DND-41 (cell line): ENCODE measurements at regions not wholly inside any gene's neighbourhood (a gene's known extent, or its start where the extent isn't known, plus 50 kb on each side); places are given as distances from the start of the nearest gene placed in this dataset.

Experiments used
- ATAC-seq: fragments of 200-7000 bp; cut with Tn5 transposase; 3 replicates; pipeline ENCODE4 v1.9.1; 2021; ENCODE audit warnings: low read depth; ENCODE audit not compliant: insufficient read depth
- DNase-seq: peaks from one replicate; pipeline ENCODE4 v3.0.0-alpha.2; 2020
- H2AFZ ChIP-seq: 2 replicates; pipeline ENCODE4 v1.6.0; 2012; ENCODE audit warnings: low read depth, low read length
- H3K27ac ChIP-seq: 2 replicates; pipeline ENCODE4 v1.5.1; 2012; ENCODE audit warnings: low read length, inconsistent platforms
- H3K27me3 ChIP-seq: fragments of 200-600 bp; sonication (generic); 2 replicates; pipeline ENCODE4 v1.6.0; 2012; ENCODE audit warnings: low read length, mild to moderate bottlenecking, inconsistent platforms; ENCODE audit not compliant: insufficient read depth, poor library complexity
- H3K36me3 ChIP-seq: 2 replicates; pipeline ENCODE4 v1.5.1; 2012; ENCODE audit warnings: low read length, inconsistent platforms; ENCODE audit not compliant: insufficient read depth
- H3K4me1 ChIP-seq: 2 replicates; pipeline ENCODE4 v1.5.1; 2012; ENCODE audit warnings: mild to moderate bottlenecking, low read length; ENCODE audit not compliant: insufficient read depth
- H3K4me2 ChIP-seq: 2 replicates; pipeline ENCODE4 v1.6.0; 2012; ENCODE audit warnings: mild to moderate bottlenecking, moderate library complexity, low read length, inconsistent platforms; ENCODE audit not compliant: insufficient read depth
- H3K4me3 ChIP-seq, 2 experiments: fragments of 200-600 bp in 1 of 2; shearing (Covaris generic) in 1 of 2; 2 replicates each; pipeline ENCODE4 v1.5.1; 2012 to 2016; ENCODE audit warnings: inconsistent platforms in 2 of 2, low read length in 2 of 2, mild to moderate bottlenecking in 2 of 2, low read depth in 1 of 2, moderate library complexity in 1 of 2
- H3K79me2 ChIP-seq: 2 replicates; pipeline ENCODE4 v1.6.0; 2012; ENCODE audit warnings: low read length, inconsistent platforms; ENCODE audit not compliant: insufficient read depth
- H3K9ac ChIP-seq: 2 replicates; pipeline ENCODE4 v1.6.0; 2012; ENCODE audit warnings: low read depth, mild to moderate bottlenecking, inconsistent platforms, low read length, moderate library complexity
- H3K9me3 ChIP-seq: 2 replicates; pipeline ENCODE4 v1.5.1; 2012; ENCODE audit warnings: low read length, moderate library complexity, mild to moderate bottlenecking, inconsistent platforms; ENCODE audit not compliant: insufficient read depth, severe bottlenecking
- H4K20me1 ChIP-seq: 2 replicates; pipeline ENCODE4 v1.6.0; 2012; ENCODE audit warnings: low read length; ENCODE audit not compliant: insufficient read depth
- CTCF ChIP-seq: IDR thresholded peaks from 2 replicates; pipeline ENCODE4 v1.5.1; 2012; ENCODE audit warnings: borderline replicate concordance, low read length, moderate library complexity, mild to moderate bottlenecking; ENCODE audit not compliant: poor library complexity, severe bottlenecking; ENCODE audit errors: extremely low read depth
- EZH2 ChIP-seq: IDR thresholded peaks from 3 replicates; pipeline ENCODE4 v1.6.1; 2012; ENCODE audit warnings: borderline replicate concordance, low read depth, mild to moderate bottlenecking, moderate library complexity, low read length, inconsistent platforms; ENCODE audit not compliant: severe bottlenecking

GRCh38 chr4:83174844-83175414 is 60.4 kb upstream of the PLAC8 start:
- no peak overlapping the region for H3K4me3 ChIP-seq
- H3K4me2 ChIP-seq = no peak overlapping the region
- H3K27ac ChIP-seq = no peak overlapping the region
- H3K27me3 ChIP-seq = no peaks in the 10 kb centered on the region
- no peaks in the 10 kb centered on the region for H3K79me2 ChIP-seq
- H3K4me1 ChIP-seq = peaks cover 10% of the 10 kb centered on the region
- no peak for DNase-seq
- no peak overlapping the region for H3K9ac ChIP-seq
- TF ChIP-seq CTCF (no peak), EZH2 (no peak)
- H3K9me3 ChIP-seq = peaks cover 2% of the 10 kb centered on the region
- ATAC-seq = no peak
- no peaks in the 10 kb centered on the region for H3K36me3 ChIP-seq
- no peaks in the 10 kb centered on the region for H4K20me1 ChIP-seq
- no peak overlapping the region for H2AFZ ChIP-seq

- TF ChIP-seq CTCF (no peak), EZH2 (no peak)
- no peak overlapping the region for H2AFZ ChIP-seq
- ATAC-seq (no peak), DNase-seq (no peak)
- H3K79me2 ChIP-seq = no peaks in the 10 kb centered on the region
- H4K20me1 ChIP-seq = no peaks in the 10 kb centered on the region
- no peak overlapping the region for H3K9ac ChIP-seq
- H3K36me3 ChIP-seq = no peaks in the 10 kb centered on the region
- no peak overlapping the region for H3K27ac ChIP-seq
- peaks cover 2% of the 10 kb centered on the region for H3K9me3 ChIP-seq
- no peak overlapping the region for H3K4me2 ChIP-seq
- H3K4me1 ChIP-seq = peaks cover 10% of the 10 kb centered on the region
- H3K4me3 ChIP-seq = no peak overlapping the region
- H3K27me3 ChIP-seq = no peaks in the 10 kb centered on the region
Observed at GRCh38 chr4:83172371-83172770, 57.8 kb upstream of the PLAC8 start.

GRCh38 chr4:83171436-83172039 is 57.0 kb upstream of the PLAC8 start:
- no peak for TF ChIP-seq EZH2
- TF ChIP-seq CTCF = no peak
- no peaks in the 10 kb centered on the region for H4K20me1 ChIP-seq
- H3K27me3 ChIP-seq = no peaks in the 10 kb centered on the region
- H3K79me2 ChIP-seq = no peaks in the 10 kb centered on the region
- peak overlapping the region; percentile 64 for H3K27ac ChIP-seq
- H3K9me3 ChIP-seq = peaks cover 2% of the 10 kb centered on the region
- H3K4me2 ChIP-seq = no peak overlapping the region
- peaks cover 10% of the 10 kb centered on the region for H3K4me1 ChIP-seq
- no peak overlapping the region for H3K4me3 ChIP-seq
- DNase-seq (no peak), ATAC-seq (no peak)
- no peaks in the 10 kb centered on the region for H3K36me3 ChIP-seq
- peak overlapping the region; percentile 67; the same call in 1 of the 2 replicates for H2AFZ ChIP-seq
- no peak overlapping the region for H3K9ac ChIP-seq
